Activated CD8-positive, alpha-beta memory T cell treated with anti-CD3 and anti-CD28 coated beads, Interleukin-2, amount 10 ng/mL, durations not matched to agents 7 days and 5 days (primary cell): ENCODE measurements at regions not wholly inside any gene's neighbourhood (a gene's known extent, or its start where the extent isn't known, plus 50 kb on each side); places are given as distances from the start of the nearest gene placed in this dataset.
"Not testable (repeated sequence)": the region's sequence is repeated elsewhere in the genome, so short reads cannot be mapped to it uniquely, and the experiment has no call there.

Source experiments
- ATAC-seq: fragments of 150-1000 bp; cut with Tn5 transposase; one replicate; pipeline ENCODE4 v1.10.0; 2021; ENCODE audit warnings: moderate library complexity
- CTCF ChIA-PET: fragments of 350-600 bp; sonication (Branson Sonifier 250); formaldehyde crosslinking; loops from one replicate; lab custom pipeline; 2021; ENCODE audit warnings: antibody characterized with exemption; lab: Charles Lee
- DNase-seq: peaks from one replicate; pipeline ENCODE4 v3.0.0-alpha.2; 2020
- H3K27ac Mint-ChIP-seq: one replicate; pipeline ENCODE4 v1.8.0; 2021; ENCODE audit warnings: mild to moderate bottlenecking, mixed read lengths
- H3K27me3 Mint-ChIP-seq: one replicate; pipeline ENCODE4 v1.8.0; 2021; ENCODE audit warnings: mixed read lengths
- H3K36me3 Mint-ChIP-seq: one replicate; pipeline ENCODE4 v1.8.0; 2021; ENCODE audit warnings: mild to moderate bottlenecking, mixed read lengths
- H3K4me1 Mint-ChIP-seq: one replicate; pipeline ENCODE4 v1.8.0; 2021; ENCODE audit warnings: mixed read lengths
- H3K4me3 Mint-ChIP-seq: one replicate; pipeline ENCODE4 v1.8.0; 2021; ENCODE audit warnings: mild to moderate bottlenecking, moderate library complexity, mixed read lengths
- H3K9me3 Mint-ChIP-seq: one replicate; pipeline ENCODE4 v1.8.0; 2022; ENCODE audit warnings: low read depth, mixed read lengths

DNA sequence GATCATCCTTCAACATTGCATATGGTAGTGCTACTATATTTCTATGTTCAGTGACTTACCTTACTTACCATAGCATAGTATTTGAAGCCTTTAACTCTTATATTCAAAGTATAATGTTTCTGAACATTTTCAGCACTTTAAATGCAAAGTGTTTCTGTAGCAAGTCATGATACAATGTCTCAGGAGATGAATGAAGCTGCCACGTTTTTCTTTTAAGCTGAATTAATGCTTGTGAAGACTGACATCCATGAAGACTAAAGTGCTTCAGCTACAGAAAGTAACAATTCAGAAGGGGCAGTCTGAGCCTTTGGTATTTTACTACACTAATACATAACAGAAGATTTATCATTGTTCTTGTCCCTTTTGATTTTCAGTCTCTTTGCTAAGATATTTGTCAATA is 709.1 kb upstream of the ARRDC3 start:
- no peak overlapping the region for H3K4me3 Mint-ChIP-seq
- no peaks in the 10 kb centered on the region for H3K4me1 Mint-ChIP-seq
- DNase-seq (no peak), ATAC-seq (no peak)
- peaks cover 16% of the 10 kb centered on the region for H3K9me3 Mint-ChIP-seq
- H3K27ac Mint-ChIP-seq, result no peak overlapping the region
- H3K36me3 Mint-ChIP-seq, result no peaks in the 10 kb centered on the region
- CTCF ChIA-PET, result no interaction called here
- no peaks in the 10 kb centered on the region for H3K27me3 Mint-ChIP-seq

DNA sequence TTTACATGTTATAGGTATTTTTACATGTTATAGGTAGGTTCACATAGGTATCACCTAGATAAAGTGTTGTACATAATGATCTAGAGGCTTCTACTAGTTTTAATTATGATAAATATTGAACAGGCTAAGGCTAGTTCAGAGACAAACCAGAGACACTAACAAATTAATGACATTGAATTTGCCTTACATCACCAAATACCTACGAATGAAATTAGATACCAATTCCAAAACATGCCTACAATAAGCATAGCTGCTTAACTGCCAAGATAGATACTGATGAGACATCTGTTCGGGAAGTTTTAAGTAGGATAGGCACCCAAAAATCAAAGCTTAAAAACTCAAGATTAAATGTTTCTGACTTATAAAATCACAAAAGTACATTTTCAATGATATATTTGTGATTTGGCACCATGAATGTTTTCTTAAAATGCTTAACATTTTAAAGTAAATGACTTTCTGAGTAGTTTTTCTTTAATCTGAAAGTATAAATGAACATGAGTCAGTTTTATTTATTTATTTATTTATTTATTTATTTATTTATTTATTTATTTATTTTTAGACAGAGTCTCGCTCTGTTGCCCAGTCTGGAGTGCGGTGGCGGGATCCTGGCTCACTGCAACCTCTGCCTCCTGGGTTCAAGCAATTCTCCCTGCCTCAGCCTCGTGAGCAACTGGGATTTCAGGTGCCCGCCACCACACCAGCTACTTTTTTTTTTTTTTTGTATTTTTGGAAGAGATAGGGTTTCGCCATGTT is 703.1 kb upstream of the ARRDC3 start:
- no peak overlapping the region for H3K4me3 Mint-ChIP-seq
- H3K36me3 Mint-ChIP-seq, result no peaks in the 10 kb centered on the region
- H3K4me1 Mint-ChIP-seq, result no peaks in the 10 kb centered on the region
- DNase-seq (no peak), ATAC-seq (no peak)
- no peaks in the 10 kb centered on the region for H3K27me3 Mint-ChIP-seq
- peaks cover 6% of the 10 kb centered on the region for H3K9me3 Mint-ChIP-seq
- H3K27ac Mint-ChIP-seq, result no peak overlapping the region
- CTCF ChIA-PET, result no interaction called here

DNA sequence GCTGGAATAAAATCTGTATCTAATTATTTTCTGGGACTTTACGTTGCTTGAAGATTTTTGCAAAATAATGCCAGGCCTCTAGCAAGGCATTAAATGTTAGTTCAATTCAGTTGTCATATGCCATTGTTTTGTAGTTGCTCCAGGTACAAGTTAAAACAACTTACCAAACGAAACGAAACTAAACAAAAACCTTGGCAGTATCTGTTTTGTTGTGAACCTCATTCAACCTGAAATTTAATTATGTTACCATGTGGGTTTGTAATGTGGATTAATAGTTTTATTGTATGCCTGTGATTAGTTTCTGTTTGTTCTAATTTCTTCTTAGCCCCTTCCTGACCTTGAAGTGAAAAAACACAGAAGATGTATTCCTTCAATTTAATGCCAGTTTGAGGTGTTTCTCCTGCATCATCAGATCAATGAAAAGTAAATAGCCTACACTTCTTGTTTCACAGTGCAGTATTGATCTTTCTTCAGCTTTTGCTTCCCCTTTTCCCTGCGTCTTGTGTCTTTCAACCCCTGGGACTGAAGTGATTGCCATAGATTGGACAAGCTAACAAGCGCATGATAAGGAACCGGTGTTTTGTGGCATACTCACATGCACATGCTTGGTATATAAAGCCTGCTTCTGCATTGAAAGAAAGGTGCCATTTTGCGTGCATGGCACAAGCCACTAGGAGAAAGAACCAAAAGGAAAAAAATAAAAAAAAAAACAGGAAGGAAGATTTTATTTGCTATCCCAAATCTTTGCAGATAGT is 699.0 kb upstream of the ARRDC3 start:
- DNase-seq, result no peak
- no peak overlapping the region for H3K4me3 Mint-ChIP-seq
- H3K27ac Mint-ChIP-seq, result no peak overlapping the region
- no peak for ATAC-seq
- H3K36me3 Mint-ChIP-seq, result no peaks in the 10 kb centered on the region
- no peaks in the 10 kb centered on the region for H3K27me3 Mint-ChIP-seq
- CTCF ChIA-PET, result no interaction called here
- H3K9me3 Mint-ChIP-seq, result peaks cover 5% of the 10 kb centered on the region
- no peaks in the 10 kb centered on the region for H3K4me1 Mint-ChIP-seq

DNA sequence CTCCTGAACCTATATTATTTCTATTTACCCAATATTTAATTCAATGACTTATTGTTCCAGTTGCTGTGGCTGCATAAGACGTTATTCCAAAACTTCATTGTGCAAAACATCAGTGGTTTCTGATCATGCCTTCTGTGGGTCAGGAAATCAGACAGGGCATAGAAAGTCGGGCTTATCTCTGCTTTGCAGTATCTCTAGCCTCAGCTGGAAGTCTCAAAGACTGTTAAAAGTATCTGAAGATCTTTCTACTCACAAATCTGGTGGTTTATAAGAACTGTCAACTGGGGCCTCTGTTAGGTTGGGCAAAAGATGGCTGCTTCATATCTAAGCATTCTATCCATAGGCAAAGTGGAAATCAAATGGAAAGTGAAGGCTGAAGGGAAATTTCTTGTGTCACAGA is 687.7 kb upstream of the ARRDC3 start:
- no peak for DNase-seq
- Mint-ChIP-seq H3K4me1 (no peaks in the 10 kb centered on the region), H3K27me3 (no peaks in the 10 kb centered on the region), H3K36me3 (no peaks in the 10 kb centered on the region), H3K27ac (no peak overlapping the region), H3K4me3 (no peak overlapping the region), H3K9me3 (peaks cover 1% of the 10 kb centered on the region)
- CTCF ChIA-PET, result no interaction called here
- no peak for ATAC-seq

DNA sequence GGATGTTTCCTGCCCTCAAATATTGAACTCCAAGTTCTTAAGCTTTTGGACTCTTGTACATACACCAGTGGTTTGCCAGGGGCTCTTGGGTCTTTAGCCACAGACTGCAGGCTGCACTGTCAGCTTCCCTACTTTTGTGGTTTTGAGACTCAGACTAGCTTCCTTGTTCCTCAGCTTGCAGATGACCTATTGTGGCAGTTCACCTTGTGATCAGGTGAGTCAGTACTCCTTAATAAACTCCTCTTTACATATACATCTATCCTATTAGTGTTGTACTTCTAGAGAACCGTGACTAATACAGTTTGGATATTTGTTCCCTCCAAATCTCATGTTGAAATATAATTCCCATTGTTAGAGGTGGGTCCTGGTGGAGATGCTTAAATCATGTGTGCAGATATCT is 681.9 kb upstream of the ARRDC3 start:
- ATAC-seq (no peak), DNase-seq (no peak)
- CTCF ChIA-PET, result no interaction called here
- no peaks in the 10 kb centered on the region for H3K4me1 Mint-ChIP-seq
- H3K4me3 Mint-ChIP-seq, result no peak overlapping the region
- H3K27ac Mint-ChIP-seq, result no peak overlapping the region
- H3K27me3 Mint-ChIP-seq, result no peaks in the 10 kb centered on the region
- peaks cover 21% of the 10 kb centered on the region for H3K9me3 Mint-ChIP-seq
- no peaks in the 10 kb centered on the region for H3K36me3 Mint-ChIP-seq

DNA sequence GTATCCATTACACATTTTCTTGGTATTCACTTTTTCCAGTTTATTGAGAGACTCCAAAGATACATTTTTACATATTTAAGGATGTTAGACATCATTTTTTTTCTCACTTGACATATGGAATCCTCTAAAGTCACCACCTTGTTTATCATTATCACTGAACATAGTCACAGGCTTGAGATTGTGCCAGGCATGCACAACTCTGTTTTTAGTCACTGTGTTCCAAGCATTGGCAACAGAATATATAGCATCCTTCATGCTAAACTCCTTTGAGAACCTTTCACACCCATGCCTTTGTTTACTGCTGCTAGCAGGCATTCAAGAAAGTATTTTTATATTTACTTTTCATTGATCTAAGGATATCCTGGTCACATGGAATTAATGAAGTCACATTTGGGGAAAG is 668.6 kb upstream of the ARRDC3 start:
- peaks cover 5% of the 10 kb centered on the region for H3K9me3 Mint-ChIP-seq
- no peak overlapping the region for H3K27ac Mint-ChIP-seq
- ATAC-seq, result no peak
- DNase-seq, result no peak
- H3K27me3 Mint-ChIP-seq, result no peaks in the 10 kb centered on the region
- CTCF ChIA-PET, result no interaction called here
- no peak overlapping the region for H3K4me3 Mint-ChIP-seq
- H3K36me3 Mint-ChIP-seq, result no peaks in the 10 kb centered on the region
- no peaks in the 10 kb centered on the region for H3K4me1 Mint-ChIP-seq

DNA sequence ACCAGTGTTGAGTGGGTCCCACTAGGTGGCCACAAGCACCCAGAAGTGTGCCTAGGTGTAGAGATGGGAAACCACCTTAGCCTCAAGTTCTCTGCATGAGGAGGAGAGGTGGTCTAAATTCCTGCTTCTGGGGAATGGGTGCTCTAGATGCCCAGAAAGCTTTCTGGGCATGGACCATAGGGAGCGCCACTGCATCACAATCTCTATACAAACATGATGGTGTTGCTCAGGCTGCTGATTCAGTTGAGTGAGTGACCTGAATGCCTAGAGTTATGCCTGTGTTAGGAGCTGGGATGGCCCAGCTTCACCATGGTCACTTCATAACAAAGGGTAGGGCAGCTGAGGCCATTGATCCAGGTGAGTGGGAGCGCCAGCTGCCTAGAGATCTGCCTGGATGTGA is 667.9 kb upstream of the ARRDC3 start:
- CTCF ChIA-PET, result no interaction called here
- Mint-ChIP-seq H3K36me3 (no peaks in the 10 kb centered on the region), H3K4me3 (no peak overlapping the region), H3K27me3 (no peaks in the 10 kb centered on the region), H3K27ac (no peak overlapping the region), H3K4me1 (no peaks in the 10 kb centered on the region), H3K9me3 (peaks cover 1% of the 10 kb centered on the region)
- DNase-seq (no peak), ATAC-seq (no peak)

DNA sequence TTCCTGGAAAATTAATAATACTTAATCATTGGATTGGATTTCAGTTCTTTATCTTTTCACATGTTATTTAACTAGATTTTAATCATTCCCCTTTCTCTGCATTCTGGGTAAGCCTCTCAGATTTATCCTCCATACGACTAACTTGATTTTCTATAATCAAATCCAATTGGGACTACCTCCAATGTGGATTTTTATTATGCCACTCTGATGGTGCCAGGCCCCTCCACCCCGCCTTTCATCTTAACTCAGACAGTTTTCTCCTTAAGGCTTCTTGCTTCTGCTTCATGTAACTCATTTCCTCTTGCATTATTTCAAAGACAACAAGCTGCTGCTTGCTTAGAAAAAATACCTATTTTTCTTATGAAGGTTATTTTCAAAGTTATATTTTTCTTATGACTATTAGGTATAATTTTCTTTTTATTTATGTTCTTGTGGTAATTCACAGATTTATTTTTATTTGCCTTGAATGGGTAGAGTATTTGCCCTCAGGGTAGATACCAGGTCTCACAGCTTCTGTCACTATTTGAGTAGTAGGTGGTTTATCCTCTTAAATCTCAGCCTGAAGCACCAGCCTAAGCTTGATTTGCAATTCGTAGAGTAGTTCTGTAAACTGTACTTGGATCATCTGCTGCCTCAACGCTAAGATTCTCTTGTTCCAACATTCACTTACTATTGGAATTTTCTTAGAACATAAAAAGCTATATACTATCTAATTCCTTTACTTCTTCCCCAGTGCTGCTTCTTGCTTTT is 659.0 kb upstream of the ARRDC3 start:
- CTCF ChIA-PET, result no interaction called here

DNA sequence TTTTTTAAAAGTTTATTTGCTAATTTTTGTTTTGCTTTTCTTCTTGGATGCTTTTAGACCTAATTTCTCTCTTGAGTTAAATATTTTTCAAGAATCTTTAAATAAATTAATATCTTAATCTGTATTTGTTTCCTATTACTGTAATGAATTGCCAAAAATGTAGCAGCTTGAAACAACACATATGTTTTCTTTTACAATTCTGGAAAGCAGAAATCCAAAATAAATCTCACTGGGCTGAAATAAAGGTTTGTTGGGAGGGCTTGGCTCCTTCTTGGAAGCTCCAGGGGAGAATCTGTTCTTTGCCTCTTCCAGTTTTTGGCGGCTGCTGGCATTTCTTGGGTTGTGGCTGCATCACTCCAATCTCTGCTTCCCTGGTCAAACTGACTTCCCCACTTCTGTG is 658.1 kb upstream of the ARRDC3 start:
- DNase-seq, result no peak
- CTCF ChIA-PET, result no interaction called here
- Mint-ChIP-seq H3K4me1 (no peaks in the 10 kb centered on the region), H3K27ac (no peak overlapping the region), H3K9me3 (no peaks in the 10 kb centered on the region), H3K4me3 (no peak overlapping the region), H3K36me3 (no peaks in the 10 kb centered on the region), H3K27me3 (no peaks in the 10 kb centered on the region)
- ATAC-seq, result no peak

More for the DNA sequence above, 659.0 kb upstream of the ARRDC3 start:
- DNase-seq, result no peak
- Mint-ChIP-seq H3K36me3 (no peaks in the 10 kb centered on the region), H3K27me3 (no peaks in the 10 kb centered on the region), H3K27ac (no peak overlapping the region), H3K4me3 (no peak overlapping the region), H3K9me3 (no peaks in the 10 kb centered on the region), H3K4me1 (no peaks in the 10 kb centered on the region)
- ATAC-seq, result no peak

DNA sequence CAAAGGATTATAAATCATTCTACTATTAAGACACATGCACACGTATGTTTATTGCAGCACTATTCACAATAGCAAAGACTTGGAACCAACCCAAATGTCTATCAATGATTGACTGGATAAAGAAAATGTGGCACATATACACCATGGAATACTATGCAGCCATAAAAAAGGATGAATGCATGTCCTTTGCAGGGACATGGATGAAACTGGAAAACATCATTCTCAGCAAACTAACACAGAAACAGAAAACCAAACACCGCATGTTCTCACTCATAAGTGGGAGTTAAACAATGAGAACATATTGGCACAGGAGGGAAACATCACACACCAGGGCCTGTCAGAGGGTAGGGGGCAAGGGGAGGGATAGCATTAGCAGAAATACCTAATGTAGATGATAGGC is 646.7 kb upstream of the ARRDC3 start:
- ATAC-seq, H3K9me3 Mint-ChIP-seq, CTCF ChIA-PET, H3K36me3 Mint-ChIP-seq, DNase-seq, H3K4me1 Mint-ChIP-seq, H3K4me3 Mint-ChIP-seq, H3K27me3 Mint-ChIP-seq, H3K27ac Mint-ChIP-seq: not testable (repeated sequence)

DNA sequence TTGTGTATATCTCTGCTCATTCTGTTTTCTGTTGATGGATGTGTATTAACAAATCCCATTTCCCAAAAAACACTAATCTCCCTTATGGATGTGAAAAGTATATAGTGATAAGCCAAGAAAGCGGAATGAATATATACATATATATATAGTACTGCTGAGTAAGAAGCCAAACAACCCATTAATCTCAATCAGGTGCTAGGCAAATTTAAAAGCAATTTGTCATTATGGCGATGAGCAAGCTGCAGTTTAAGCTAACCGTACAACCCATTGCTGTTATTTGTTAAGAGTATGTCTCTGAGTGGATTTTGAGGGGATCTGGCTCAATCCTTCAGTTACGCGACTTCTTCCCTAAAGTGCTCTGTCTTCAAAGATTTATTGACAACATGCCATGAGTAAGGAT is 640.4 kb upstream of the ARRDC3 start:
- Mint-ChIP-seq H3K4me1 (no peaks in the 10 kb centered on the region), H3K4me3 (no peak overlapping the region), H3K27me3 (no peaks in the 10 kb centered on the region), H3K36me3 (no peaks in the 10 kb centered on the region), H3K27ac (no peak overlapping the region), H3K9me3 (peaks cover 2% of the 10 kb centered on the region)
- DNase-seq, result no peak
- no peak for ATAC-seq
- CTCF ChIA-PET, result no interaction called here

DNA sequence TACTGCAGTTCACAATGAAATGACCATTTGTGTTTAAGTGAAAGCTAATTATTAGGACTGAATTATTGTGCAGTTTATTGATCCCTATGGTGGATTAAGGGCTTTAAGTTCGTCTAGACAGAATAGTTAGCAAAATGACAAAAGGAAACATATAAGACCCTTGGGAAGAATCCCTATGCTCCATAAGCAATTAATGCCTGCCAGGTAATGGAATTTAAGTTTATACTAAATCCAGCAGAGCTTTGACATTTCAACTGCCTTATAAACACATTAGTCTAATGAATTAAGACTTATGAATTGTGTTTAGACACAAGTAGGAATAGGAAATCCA is 640.0 kb upstream of the ARRDC3 start:
- Mint-ChIP-seq H3K36me3 (no peaks in the 10 kb centered on the region), H3K4me3 (no peak overlapping the region), H3K9me3 (peaks cover 2% of the 10 kb centered on the region), H3K4me1 (no peaks in the 10 kb centered on the region), H3K27ac (no peak overlapping the region), H3K27me3 (no peaks in the 10 kb centered on the region)
- DNase-seq, result no peak
- CTCF ChIA-PET, result no interaction called here
- no peak for ATAC-seq

DNA sequence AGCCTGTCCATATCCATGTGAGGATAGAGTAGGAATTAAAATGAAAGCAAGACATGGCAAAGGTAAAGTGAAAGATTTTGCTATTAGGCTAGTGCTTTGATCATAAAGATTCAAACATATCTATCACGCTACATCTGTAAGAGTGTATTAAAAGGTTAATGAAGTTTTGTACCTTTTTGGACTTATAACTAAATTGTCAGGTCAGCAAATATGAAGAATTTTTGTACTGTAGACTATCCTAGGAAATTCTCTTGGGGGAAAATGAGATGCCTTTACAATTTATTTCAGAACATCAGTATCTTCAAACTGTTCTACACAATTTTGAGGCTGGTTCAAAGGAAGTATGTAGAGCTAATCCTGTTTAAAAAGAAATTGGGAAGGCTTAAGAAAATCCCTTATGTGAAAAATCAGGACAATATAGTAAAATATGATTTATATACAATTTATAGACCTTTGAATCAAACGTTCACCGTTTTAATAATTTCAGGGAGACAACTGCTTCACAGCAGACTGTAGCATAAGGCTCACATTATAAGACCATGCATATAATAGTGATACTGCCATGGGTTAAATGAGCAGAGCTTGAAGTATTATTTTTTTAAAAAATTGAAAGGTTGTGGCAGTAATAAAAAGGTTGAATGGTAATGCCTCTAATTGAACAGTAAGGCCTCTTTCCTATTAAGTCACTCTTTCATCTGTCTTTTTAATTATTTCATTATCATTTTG is 639.5 kb upstream of the ARRDC3 start:
- no peaks in the 10 kb centered on the region for H3K36me3 Mint-ChIP-seq
- no peak overlapping the region for H3K27ac Mint-ChIP-seq
- no peaks in the 10 kb centered on the region for H3K27me3 Mint-ChIP-seq
- no peak overlapping the region for H3K4me3 Mint-ChIP-seq
- peaks cover 2% of the 10 kb centered on the region for H3K9me3 Mint-ChIP-seq
- ATAC-seq (no peak), DNase-seq (no peak)
- H3K4me1 Mint-ChIP-seq, result no peaks in the 10 kb centered on the region
- CTCF ChIA-PET, result no interaction called here
